ENCODE measurements at regions not wholly inside any gene's neighbourhood (a gene's known extent, or its start where the extent isn't known, plus 50 kb on each side); places are given as distances from the start of the nearest gene placed in this dataset.

GRCh38 chr20:24814556-24815195 lies 134.4 kb upstream of the CST7 start:
- H3K36me3 ChIP-seq (ENCODE audit: control insufficient read depth, insufficient read depth, low read length), result no peaks in the 10 kb centered on the region
- H3K27me3 ChIP-seq (ENCODE audit: control insufficient read depth, insufficient read depth, low read length), result no peaks in the 10 kb centered on the region
- no peak for DNase-seq (ENCODE audit: low read depth)
- ChIA-PET CTCF (no interaction called here), POLR2A (no interaction called here)
- no peak overlapping the region for H3K4me3 ChIP-seq (ENCODE audit: low read depth, low read length)
- no peak for TF ChIP-seq CTCF (IDR thresholded peaks at IDR 0.05; ENCODE audit: insufficient read depth, low read depth, low read length)

- DNase-seq (ENCODE audit: low read depth), result no peak
- no peaks in the 10 kb centered on the region for H3K27me3 ChIP-seq (ENCODE audit: control insufficient read depth, insufficient read depth, low read length)
- no peak overlapping the region for H3K4me3 ChIP-seq (ENCODE audit: low read depth, low read length)
- POLR2A ChIA-PET, result no interaction called here
- no peaks in the 10 kb centered on the region for H3K36me3 ChIP-seq (ENCODE audit: control insufficient read depth, insufficient read depth, low read length)
- TF ChIP-seq CTCF (IDR thresholded peaks at IDR 0.05; ENCODE audit: insufficient read depth, low read depth, low read length), result no peak
- CTCF ChIA-PET, result no interaction called here
These were observed 133.8 kb upstream of the CST7 start for GRCh38 chr20:24815196-24815815.

GRCh38 chr20:24815931-24816330 lies 133.1 kb upstream of the CST7 start:
- TF ChIP-seq CTCF (IDR thresholded peaks at IDR 0.05; ENCODE audit: insufficient read depth, low read depth, low read length), result no peak
- H3K4me3 ChIP-seq (ENCODE audit: low read depth, low read length), result no peak overlapping the region
- H3K36me3 ChIP-seq (ENCODE audit: control insufficient read depth, insufficient read depth, low read length), result no peaks in the 10 kb centered on the region
- no peak for DNase-seq (ENCODE audit: low read depth)
- ChIA-PET POLR2A (no interaction called here), CTCF (no interaction called here)
- H3K27me3 ChIP-seq (ENCODE audit: control insufficient read depth, insufficient read depth, low read length), result no peaks in the 10 kb centered on the region

GRCh38 chr20:24816431-24816830 lies 132.6 kb upstream of the CST7 start:
- POLR2A ChIA-PET, result no interaction called here
- Histone ChIP-seq H3K36me3 (ENCODE audit: control insufficient read depth, insufficient read depth, low read length) (no peaks in the 10 kb centered on the region), H3K4me3 (ENCODE audit: low read depth, low read length) (no peak overlapping the region), H3K27me3 (ENCODE audit: control insufficient read depth, insufficient read depth, low read length) (no peaks in the 10 kb centered on the region)
- TF ChIP-seq CTCF (IDR thresholded peaks at IDR 0.05; ENCODE audit: insufficient read depth, low read depth, low read length), result no peak
- CTCF ChIA-PET, result no interaction called here
- DNase-seq (ENCODE audit: low read depth), result no peak

- Histone ChIP-seq H3K27me3 (ENCODE audit: control insufficient read depth, insufficient read depth, low read length) (no peaks in the 10 kb centered on the region), H3K36me3 (ENCODE audit: control insufficient read depth, insufficient read depth, low read length) (no peaks in the 10 kb centered on the region), H3K4me3 (ENCODE audit: low read depth, low read length) (no peak overlapping the region)
- ChIA-PET CTCF (no interaction called here), POLR2A (no interaction called here)
- DNase-seq (ENCODE audit: low read depth), result no peak
- no peak for TF ChIP-seq CTCF (IDR thresholded peaks at IDR 0.05; ENCODE audit: insufficient read depth, low read depth, low read length)
These were observed 132.2 kb upstream of the CST7 start for GRCh38 chr20:24816907-24817306.
